ENCODE measurements at regions not wholly inside any gene's neighbourhood (a gene's known extent, or its start where the extent isn't known, plus 50 kb on each side); places are given as distances from the start of the nearest gene placed in this dataset.

- CTCF ChIA-PET = no interaction called here
- Histone ChIP-seq H3K9me3 (ENCODE audit: control insufficient read depth, insufficient read depth, low read depth, low read length) (no peaks in the 10 kb centered on the region), H3K36me3 (ENCODE audit: control insufficient read depth in 2 of 2, insufficient read depth in 1 of 2, low read length in 2 of 2) (no peaks in the 10 kb centered on the region), H3K4me3 (ENCODE audit: low read depth, low read length) (no peak overlapping the region), H3K4me1 (ENCODE audit: control insufficient read depth, insufficient read depth, low read length) (no peaks in the 10 kb centered on the region), H3K27ac (ENCODE audit: extremely low read depth, low read depth, low read length) (no peak overlapping the region)
- POLR2A ChIA-PET = no interaction called here
- no peak for TF ChIP-seq ZNF768 (tag by site-specific recombination; IDR thresholded peaks at IDR 0.05)
- no peak for TF ChIP-seq ZNF529 (tag by site-specific recombination; IDR thresholded peaks at IDR 0.05; ENCODE audit: insufficient replicate concordance)
- TF ChIP-seq GLIS2 (tag by site-specific recombination; IDR thresholded peaks at IDR 0.05) = no peak
- no peak for TF ChIP-seq ZNF48 (tag by site-specific recombination; IDR thresholded peaks at IDR 0.05)
- TF ChIP-seq ZNF830 (tag by site-specific recombination; IDR thresholded peaks at IDR 0.05; ENCODE audit: low read depth) = no peak
- no peak for TF ChIP-seq ZNF792 (tag by site-specific recombination; IDR thresholded peaks at IDR 0.05)
- no peak for TF ChIP-seq ZNF112 (tag by site-specific recombination; IDR thresholded peaks at IDR 0.05)
- no peak for TF ChIP-seq ZNF133 (tag by site-specific recombination; IDR thresholded peaks at IDR 0.05)
- TF ChIP-seq ZNF449 (tag by site-specific recombination; IDR thresholded peaks at IDR 0.05) = no peak
- TF ChIP-seq, protein P1, sequence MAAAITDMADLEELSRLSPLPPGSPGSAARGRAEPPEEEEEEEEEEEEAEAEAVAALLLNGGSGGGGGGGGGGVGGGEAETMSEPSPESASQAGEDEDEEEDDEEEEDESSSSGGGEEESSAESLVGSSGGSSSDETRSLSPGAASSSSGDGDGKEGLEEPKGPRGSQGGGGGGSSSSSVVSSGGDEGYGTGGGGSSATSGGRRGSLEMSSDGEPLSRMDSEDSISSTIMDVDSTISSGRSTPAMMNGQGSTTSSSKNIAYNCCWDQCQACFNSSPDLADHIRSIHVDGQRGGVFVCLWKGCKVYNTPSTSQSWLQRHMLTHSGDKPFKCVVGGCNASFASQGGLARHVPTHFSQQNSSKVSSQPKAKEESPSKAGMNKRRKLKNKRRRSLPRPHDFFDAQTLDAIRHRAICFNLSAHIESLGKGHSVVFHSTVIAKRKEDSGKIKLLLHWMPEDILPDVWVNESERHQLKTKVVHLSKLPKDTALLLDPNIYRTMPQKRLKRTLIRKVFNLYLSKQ (tag by site-specific recombination; IDR thresholded peaks at IDR 0.05; ENCODE audit: borderline replicate concordance) = no peak
- TF ChIP-seq ZNF214 (tag by site-specific recombination; IDR thresholded peaks at IDR 0.05; ENCODE audit: borderline replicate concordance) = no peak
- TF ChIP-seq, protein P2, sequence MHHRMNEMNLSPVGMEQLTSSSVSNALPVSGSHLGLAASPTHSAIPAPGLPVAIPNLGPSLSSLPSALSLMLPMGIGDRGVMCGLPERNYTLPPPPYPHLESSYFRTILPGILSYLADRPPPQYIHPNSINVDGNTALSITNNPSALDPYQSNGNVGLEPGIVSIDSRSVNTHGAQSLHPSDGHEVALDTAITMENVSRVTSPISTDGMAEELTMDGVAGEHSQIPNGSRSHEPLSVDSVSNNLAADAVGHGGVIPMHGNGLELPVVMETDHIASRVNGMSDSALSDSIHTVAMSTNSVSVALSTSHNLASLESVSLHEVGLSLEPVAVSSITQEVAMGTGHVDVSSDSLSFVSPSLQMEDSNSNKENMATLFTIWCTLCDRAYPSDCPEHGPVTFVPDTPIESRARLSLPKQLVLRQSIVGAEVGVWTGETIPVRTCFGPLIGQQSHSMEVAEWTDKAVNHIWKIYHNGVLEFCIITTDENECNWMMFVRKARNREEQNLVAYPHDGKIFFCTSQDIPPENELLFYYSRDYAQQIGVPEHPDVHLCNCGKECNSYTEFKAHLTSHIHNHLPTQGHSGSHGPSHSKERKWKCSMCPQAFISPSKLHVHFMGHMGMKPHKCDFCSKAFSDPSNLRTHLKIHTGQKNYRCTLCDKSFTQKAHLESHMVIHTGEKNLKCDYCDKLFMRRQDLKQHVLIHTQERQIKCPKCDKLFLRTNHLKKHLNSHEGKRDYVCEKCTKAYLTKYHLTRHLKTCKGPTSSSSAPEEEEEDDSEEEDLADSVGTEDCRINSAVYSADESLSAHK (tag by site-specific recombination; IDR thresholded peaks at IDR 0.05) = no peak
- no peak for TF ChIP-seq MEIS1 (CRISPR knock-in tag; IDR thresholded peaks at IDR 0.05; ENCODE audit: borderline replicate concordance)
These were observed 540.3 kb downstream of the TDRD15 start for GRCh38 chr2:21664083-21664482.

DNA sequence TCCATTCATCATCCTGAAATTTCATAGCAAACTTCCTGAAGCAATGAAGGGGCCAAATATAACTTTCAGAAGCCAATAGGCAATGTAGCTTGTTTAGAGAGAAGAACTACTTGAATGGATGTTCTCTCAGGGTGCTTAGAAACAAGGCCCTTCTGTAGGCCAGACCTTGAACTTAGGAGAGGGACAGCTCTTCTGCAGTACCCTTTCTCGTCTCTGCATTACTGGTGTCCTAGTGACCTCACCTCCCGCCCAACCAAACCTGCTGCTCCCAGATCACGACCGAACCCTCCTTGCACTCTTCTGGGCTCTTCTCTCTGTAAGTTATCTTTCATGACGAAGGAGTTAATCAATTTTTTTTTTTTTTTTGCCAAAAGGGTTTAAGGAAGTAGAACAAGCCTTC, 543.9 kb downstream of the TDRD15 start:
- Histone ChIP-seq H3K4me3 (ENCODE audit: low read depth, low read length) (no peak overlapping the region), H3K27ac (ENCODE audit: extremely low read depth, low read depth, low read length) (no peak overlapping the region), H3K9me3 (ENCODE audit: control insufficient read depth, insufficient read depth, low read depth, low read length) (no peaks in the 10 kb centered on the region), H3K4me1 (ENCODE audit: control insufficient read depth, insufficient read depth, low read length) (no peaks in the 10 kb centered on the region), H3K36me3 (ENCODE audit: control insufficient read depth in 2 of 2, insufficient read depth in 1 of 2, low read length in 2 of 2) (no peaks in the 10 kb centered on the region)
- ChIA-PET POLR2A (no interaction called here), CTCF (no interaction called here)
- TF ChIP-seq ZNF660 (tag by site-specific recombination; IDR thresholded peaks at IDR 0.05) (no peak), ZBTB44 (tag by site-specific recombination; IDR thresholded peaks at IDR 0.05) (no peak), MZF1 (tag by site-specific recombination; IDR thresholded peaks at IDR 0.05; ENCODE audit: borderline replicate concordance) (no peak), ZNF157 (tag by site-specific recombination; IDR thresholded peaks at IDR 0.05) (no peak)
- TF ChIP-seq, protein P3, sequence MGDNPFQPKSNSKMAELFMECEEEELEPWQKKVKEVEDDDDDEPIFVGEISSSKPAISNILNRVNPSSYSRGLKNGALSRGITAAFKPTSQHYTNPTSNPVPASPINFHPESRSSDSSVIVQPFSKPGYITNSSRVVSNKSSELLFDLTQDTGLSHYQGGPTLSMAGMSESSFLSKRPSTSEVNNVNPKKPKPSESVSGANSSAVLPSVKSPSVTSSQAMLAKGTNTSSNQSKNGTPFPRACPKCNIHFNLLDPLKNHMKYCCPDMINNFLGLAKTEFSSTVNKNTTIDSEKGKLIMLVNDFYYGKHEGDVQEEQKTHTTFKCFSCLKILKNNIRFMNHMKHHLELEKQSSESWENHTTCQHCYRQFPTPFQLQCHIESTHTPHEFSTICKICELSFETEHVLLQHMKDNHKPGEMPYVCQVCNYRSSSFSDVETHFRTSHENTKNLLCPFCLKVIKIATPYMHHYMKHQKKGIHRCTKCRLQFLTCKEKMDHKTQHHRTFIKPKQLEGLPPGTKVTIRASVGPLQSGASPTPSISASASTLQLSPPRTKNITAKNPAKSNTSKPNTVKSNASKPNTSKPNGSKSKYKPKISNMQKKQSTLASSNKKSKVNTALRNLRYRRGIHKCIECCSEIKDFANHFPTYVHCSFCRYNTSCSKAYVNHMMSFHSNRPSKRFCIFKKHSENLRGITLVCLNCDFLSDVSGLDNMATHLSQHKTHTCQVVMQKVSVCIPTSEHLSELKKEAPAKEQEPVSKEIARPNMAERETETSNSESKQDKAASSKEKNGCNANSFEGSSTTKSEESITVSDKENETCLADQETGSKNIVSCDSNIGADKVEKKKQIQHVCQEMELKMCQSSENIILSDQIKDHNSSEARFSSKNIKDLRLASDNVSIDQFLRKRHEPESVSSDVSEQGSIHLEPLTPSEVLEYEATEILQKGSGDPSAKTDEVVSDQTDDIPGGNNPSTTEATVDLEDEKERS (tag by site-specific recombination; IDR thresholded peaks at IDR 0.05) = no peak

Measured in HEK293 (cell line).